Activated CD4-positive, alpha-beta T cell treated with anti-CD3 and anti-CD28 coated beads, Interleukin-2, amount 10 ng/mL, durations not matched to agents 24 days and 14 days (primary cell): ENCODE measurements at regions not wholly inside any gene's neighbourhood (a gene's known extent, or its start where the extent isn't known, plus 50 kb on each side); places are given as distances from the start of the nearest gene placed in this dataset.

Experiments
- DNase-seq: peaks from one replicate; pipeline ENCODE4 v3.0.0; 2022
- H3K27ac Mint-ChIP-seq: one replicate; pipeline ENCODE4 v1.8.0; 2022; ENCODE audit warnings: mild to moderate bottlenecking, mixed read lengths
- H3K27me3 Mint-ChIP-seq: one replicate; pipeline ENCODE4 v1.8.0; 2022; ENCODE audit warnings: mixed read lengths
- H3K36me3 Mint-ChIP-seq: one replicate; pipeline ENCODE4 v1.8.0; 2022; ENCODE audit warnings: low read depth, mild to moderate bottlenecking, mixed read lengths
- H3K4me1 Mint-ChIP-seq: one replicate; pipeline ENCODE4 v1.8.0; 2021; ENCODE audit warnings: mixed read lengths
- H3K4me3 Mint-ChIP-seq: one replicate; pipeline ENCODE4 v1.8.0; 2022; ENCODE audit warnings: mild to moderate bottlenecking, moderate library complexity, mixed read lengths
- H3K9me3 Mint-ChIP-seq: one replicate; pipeline ENCODE4 v1.8.0; 2021; ENCODE audit warnings: mixed read lengths
- intact Hi-C: fragments of 100-400 bp; cut with micrococcal nuclease; formaldehyde crosslinking; loops from one replicate; pipeline ENCODE4 v1.15.1; 2023

GRCh38 chr16:85354686-85355514 is 242.6 kb upstream of the CIBAR2 start:
- no peaks in the 10 kb centered on the region for H3K36me3 Mint-ChIP-seq
- no peaks in the 10 kb centered on the region for H3K27me3 Mint-ChIP-seq
- intact Hi-C loops = no loop called here
- no peak overlapping the region for H3K4me3 Mint-ChIP-seq
- no peak overlapping the region for H3K27ac Mint-ChIP-seq
- no peak for DNase-seq
- no peaks in the 10 kb centered on the region for H3K4me1 Mint-ChIP-seq
- no peaks in the 10 kb centered on the region for H3K9me3 Mint-ChIP-seq

GRCh38 chr16:85355515-85355837 is 243.2 kb upstream of the CIBAR2 start:
- intact Hi-C loops = no loop called here
- Mint-ChIP-seq H3K4me3 (no peak overlapping the region), H3K9me3 (no peaks in the 10 kb centered on the region)

GRCh38 chr16:85356157-85356556 is 243.9 kb upstream of the CIBAR2 start:
- DNase-seq = no peak
- H3K36me3 Mint-ChIP-seq = no peaks in the 10 kb centered on the region
- intact Hi-C loops = no loop called here
- H3K27ac Mint-ChIP-seq = no peak overlapping the region
- no peaks in the 10 kb centered on the region for H3K9me3 Mint-ChIP-seq
- peaks cover 2% of the 10 kb centered on the region for H3K27me3 Mint-ChIP-seq
- H3K4me3 Mint-ChIP-seq = no peak overlapping the region
- no peaks in the 10 kb centered on the region for H3K4me1 Mint-ChIP-seq

More at GRCh38 chr16:85355515-85355837, 243.2 kb upstream of the CIBAR2 start:
- Mint-ChIP-seq H3K27ac (no peak overlapping the region), H3K4me1 (no peaks in the 10 kb centered on the region), H3K27me3 (no peaks in the 10 kb centered on the region), H3K36me3 (no peaks in the 10 kb centered on the region)
- DNase-seq = no peak

- H3K4me1 Mint-ChIP-seq = no peaks in the 10 kb centered on the region
- intact Hi-C loops = no loop called here
- no peaks in the 10 kb centered on the region for H3K9me3 Mint-ChIP-seq
- no peak for DNase-seq
- no peak overlapping the region for H3K4me3 Mint-ChIP-seq
- H3K36me3 Mint-ChIP-seq = no peaks in the 10 kb centered on the region
- H3K27ac Mint-ChIP-seq = no peak overlapping the region
- H3K27me3 Mint-ChIP-seq = peaks cover 2% of the 10 kb centered on the region
These were observed 245.1 kb upstream of the CIBAR2 start for GRCh38 chr16:85357323-85357722.

- intact Hi-C loops = no loop called here
- no peak overlapping the region for H3K27ac Mint-ChIP-seq
- H3K27me3 Mint-ChIP-seq = peaks cover 2% of the 10 kb centered on the region
- no peaks in the 10 kb centered on the region for H3K9me3 Mint-ChIP-seq
- no peak overlapping the region for H3K4me3 Mint-ChIP-seq
- no peaks in the 10 kb centered on the region for H3K4me1 Mint-ChIP-seq
- no peak for DNase-seq
- no peaks in the 10 kb centered on the region for H3K36me3 Mint-ChIP-seq
These were observed 245.7 kb upstream of the CIBAR2 start for GRCh38 chr16:85357924-85358505.

GRCh38 chr16:85358704-85359146 is 246.5 kb upstream of the CIBAR2 start:
- no peak overlapping the region for H3K27ac Mint-ChIP-seq

GRCh38 chr16:85359147-85359822 is 247.0 kb upstream of the CIBAR2 start:
- H3K36me3 Mint-ChIP-seq = no peaks in the 10 kb centered on the region
- intact Hi-C loops = no loop called here
- H3K4me1 Mint-ChIP-seq = no peaks in the 10 kb centered on the region
- H3K27ac Mint-ChIP-seq = no peak overlapping the region
- H3K9me3 Mint-ChIP-seq = no peaks in the 10 kb centered on the region
- no peak for DNase-seq
- peaks cover 2% of the 10 kb centered on the region for H3K27me3 Mint-ChIP-seq
- no peak overlapping the region for H3K4me3 Mint-ChIP-seq

More at GRCh38 chr16:85358704-85359146, 246.5 kb upstream of the CIBAR2 start:
- no peaks in the 10 kb centered on the region for H3K4me1 Mint-ChIP-seq
- intact Hi-C loops = no loop called here
- H3K9me3 Mint-ChIP-seq = no peaks in the 10 kb centered on the region
- H3K36me3 Mint-ChIP-seq = no peaks in the 10 kb centered on the region
- no peak for DNase-seq
- peaks cover 2% of the 10 kb centered on the region for H3K27me3 Mint-ChIP-seq
- no peak overlapping the region for H3K4me3 Mint-ChIP-seq

GRCh38 chr16:85360323-85361277 is 248.3 kb upstream of the CIBAR2 start:
- no peaks in the 10 kb centered on the region for H3K4me1 Mint-ChIP-seq
- H3K27me3 Mint-ChIP-seq = peaks cover 2% of the 10 kb centered on the region
- H3K27ac Mint-ChIP-seq = no peak overlapping the region
- no peaks in the 10 kb centered on the region for H3K9me3 Mint-ChIP-seq
- intact Hi-C loops = no loop called here
- no peaks in the 10 kb centered on the region for H3K36me3 Mint-ChIP-seq
- no peak for DNase-seq
- no peak overlapping the region for H3K4me3 Mint-ChIP-seq

GRCh38 chr16:85361441-85362118 is 249.3 kb upstream of the CIBAR2 start:
- no peak overlapping the region for H3K4me3 Mint-ChIP-seq
- H3K4me1 Mint-ChIP-seq = no peaks in the 10 kb centered on the region
- no peak for DNase-seq
- H3K27ac Mint-ChIP-seq = no peak overlapping the region
- intact Hi-C loops = no loop called here
- H3K36me3 Mint-ChIP-seq = no peaks in the 10 kb centered on the region
- H3K27me3 Mint-ChIP-seq = peaks cover 2% of the 10 kb centered on the region
- H3K9me3 Mint-ChIP-seq = no peaks in the 10 kb centered on the region

GRCh38 chr16:85362443-85362842 is 250.2 kb upstream of the CIBAR2 start:
- Mint-ChIP-seq H3K4me3 (no peak overlapping the region), H3K9me3 (no peaks in the 10 kb centered on the region), H3K36me3 (no peaks in the 10 kb centered on the region), H3K27ac (no peak overlapping the region), H3K4me1 (no peaks in the 10 kb centered on the region), H3K27me3 (peaks cover 2% of the 10 kb centered on the region)
- DNase-seq = no peak
- intact Hi-C loops = no loop called here

- Mint-ChIP-seq H3K27me3 (peaks cover 2% of the 10 kb centered on the region), H3K4me1 (no peaks in the 10 kb centered on the region), H3K4me3 (no peak overlapping the region), H3K9me3 (no peaks in the 10 kb centered on the region), H3K27ac (no peak overlapping the region), H3K36me3 (no peaks in the 10 kb centered on the region)
- no peak for DNase-seq
- intact Hi-C loops = no loop called here
These were observed 249.7 kb upstream of the GSE1 start for GRCh38 chr16:85363427-85363826.

GRCh38 chr16:85363881-85364280 is 249.2 kb upstream of the GSE1 start:
- DNase-seq = no peak
- Mint-ChIP-seq H3K27ac (no peak overlapping the region), H3K4me1 (no peaks in the 10 kb centered on the region), H3K9me3 (no peaks in the 10 kb centered on the region), H3K36me3 (no peaks in the 10 kb centered on the region), H3K4me3 (no peak overlapping the region), H3K27me3 (peaks cover 2% of the 10 kb centered on the region)
- intact Hi-C loops = no loop called here

- peaks cover 2% of the 10 kb centered on the region for H3K27me3 Mint-ChIP-seq
- H3K4me3 Mint-ChIP-seq = no peak overlapping the region
These were observed 248.6 kb upstream of the GSE1 start for GRCh38 chr16:85364323-85365040.

More at GRCh38 chr16:85364323-85365040, 248.6 kb upstream of the GSE1 start:
- intact Hi-C loops = no loop called here
- Mint-ChIP-seq H3K27ac (no peak overlapping the region), H3K4me1 (no peaks in the 10 kb centered on the region), H3K36me3 (no peaks in the 10 kb centered on the region), H3K9me3 (no peaks in the 10 kb centered on the region)
- DNase-seq = no peak
